CD14-positive monocyte (primary cell): ENCODE measurements at regions not wholly inside any gene's neighbourhood (a gene's known extent, or its start where the extent isn't known, plus 50 kb on each side); places are given as distances from the start of the nearest gene placed in this dataset.

Source experiments
- DNase-seq, 3 donors: peaks; one replicate each; pipeline ENCODE4 v3.0.0-alpha.2; 2011 to 2022
- H2AFZ ChIP-seq: 2 replicates; pipeline ENCODE4 v1.6.0; 2012; ENCODE audit warnings: mild to moderate bottlenecking, low read depth, low read length, inconsistent platforms; ENCODE audit not compliant: insufficient read depth, poor library complexity, severe bottlenecking
- H3K27ac ChIP-seq, 2 donors: 1 replicate in 1 of 2; 2 replicates in 1 of 2; pipeline ENCODE4 v1.5.1; 2012 to 2013; ENCODE audit warnings: low read length in 2 of 2, control low read depth in 1 of 2, inconsistent platforms in 1 of 2, low read depth in 1 of 2, mild to moderate bottlenecking in 1 of 2
- H3K27me3 ChIP-seq, 2 donors: one replicate each; pipeline versions ENCODE4 v1.6.0 to v1.6.1; 2011 to 2013; ENCODE audit warnings: low read length in 2 of 2; ENCODE audit not compliant: control insufficient read depth in 2 of 2, insufficient read depth in 2 of 2
- H3K36me3 ChIP-seq, 2 donors: replicated peaks in 1 of 2; 1 replicate in 1 of 2; 2 replicates in 1 of 2; pipeline versions ENCODE4 v1.5.1 to v1.6.1; 2012 to 2013; ENCODE audit warnings: low read length in 2 of 2, control low read depth in 1 of 2, inconsistent platforms in 1 of 2, mild to moderate bottlenecking in 1 of 2; ENCODE audit not compliant: insufficient read depth in 2 of 2, control insufficient read depth in 1 of 2
- H3K4me1 ChIP-seq, 2 donors: 1 replicate in 1 of 2; 2 replicates in 1 of 2; pipeline versions ENCODE4 v1.5.1 to v1.6.1; 2012 to 2013; ENCODE audit warnings: low read length in 2 of 2, control low read depth in 1 of 2, inconsistent platforms in 1 of 2, mild to moderate bottlenecking in 1 of 2, moderate library complexity in 1 of 2; ENCODE audit not compliant: insufficient read depth in 2 of 2, control insufficient read depth in 1 of 2
- H3K4me2 ChIP-seq: replicated peaks from 2 replicates; pipeline ENCODE3; 2012; ENCODE audit warnings: low read length, moderate library complexity, mild to moderate bottlenecking; ENCODE audit not compliant: poor library complexity, severe bottlenecking; ENCODE audit errors: extremely low read depth
- H3K4me3 ChIP-seq, 3 experiments: fragments of 200-600 bp in 1 of 3; sonication (generic) in 1 of 3; replicated peaks in 1 of 3; 1 replicate in 2 of 3; 2 replicates in 1 of 3; pipeline ENCODE4 v1.5.1; 2011 to 2013; ENCODE audit warnings: low read length in 3 of 3, mild to moderate bottlenecking in 3 of 3, control low read depth in 2 of 3, low read depth in 2 of 3, inconsistent platforms in 1 of 3, moderate library complexity in 1 of 3
- H3K79me2 ChIP-seq: 2 replicates; pipeline ENCODE4 v1.6.0; 2012; ENCODE audit warnings: mild to moderate bottlenecking, control low read depth, inconsistent platforms, low read length, moderate library complexity; ENCODE audit not compliant: insufficient read depth
- H3K9ac ChIP-seq: 2 replicates; pipeline ENCODE4 v1.6.0; 2017; ENCODE audit warnings: low read length, mild to moderate bottlenecking; ENCODE audit not compliant: insufficient read depth, poor library complexity, severe bottlenecking
- H3K9me3 ChIP-seq, 2 donors: replicated peaks in 1 of 2; 1 replicate in 1 of 2; 2 replicates in 1 of 2; pipeline versions ENCODE4 v1.5.1 to v1.6.1; 2012 to 2013; ENCODE audit warnings: low read length in 2 of 2, control low read depth in 1 of 2; ENCODE audit not compliant: control insufficient read depth in 1 of 2, insufficient read depth in 1 of 2
- H4K20me1 ChIP-seq: 2 replicates; pipeline ENCODE4 v1.6.0; 2012; ENCODE audit warnings: mild to moderate bottlenecking, low read length, control low read depth, moderate library complexity; ENCODE audit not compliant: insufficient read depth
- H3K27ac Mint-ChIP-seq, 7 donors: one replicate each; pipeline ENCODE4 v1.8.0; 2020; ENCODE audit warnings: mild to moderate bottlenecking in 7 of 7, mixed read lengths in 7 of 7, moderate library complexity in 6 of 7, inconsistent platforms in 2 of 7
- H3K27me3 Mint-ChIP-seq, 3 donors: one replicate each; pipeline ENCODE4 v1.8.0; 2021 to 2022; ENCODE audit warnings: low read depth in 3 of 3, mild to moderate bottlenecking in 3 of 3, mixed read lengths in 3 of 3, moderate library complexity in 3 of 3, inconsistent platforms in 1 of 3
- H3K36me3 Mint-ChIP-seq, 2 donors: one replicate each; pipeline ENCODE4 v1.8.0; 2020; ENCODE audit warnings: mixed read lengths in 2 of 2, inconsistent platforms in 1 of 2, mild to moderate bottlenecking in 1 of 2
- H3K4me1 Mint-ChIP-seq: one replicate; pipeline ENCODE4 v1.8.0; 2020; ENCODE audit warnings: mild to moderate bottlenecking, mixed read lengths
- H3K4me3 Mint-ChIP-seq, 2 donors: one replicate each; pipeline ENCODE4 v1.8.0; 2020; ENCODE audit warnings: mild to moderate bottlenecking in 2 of 2, mixed read lengths in 2 of 2, moderate library complexity in 1 of 2
- H3K9me3 Mint-ChIP-seq, 7 donors: one replicate each; pipeline ENCODE4 v1.8.0; 2020 to 2022; ENCODE audit warnings: mixed read lengths in 7 of 7, mild to moderate bottlenecking in 6 of 7, moderate library complexity in 6 of 7, inconsistent platforms in 2 of 7
- CTCF ChIP-seq: fragments of 200-600 bp; IDR thresholded peaks from one replicate; pipeline ENCODE4 v1.8.0; 2022; ENCODE audit warnings: antibody characterized with exemption, mild to moderate bottlenecking
- WGBS: methylation state at CpG from one replicate; pipeline ENCODE4 v1.1.5; 2013; ENCODE audit warnings: missing lambda C conversion rate; ENCODE audit not compliant: insufficient coverage; 5-methylcytosine and 5-hydroxymethylcytosine counted together
- intact Hi-C, 2 donors: fragments of 100-400 bp; cut with micrococcal nuclease; formaldehyde crosslinking; loops; one replicate each; pipeline versions ENCODE4 v1.15.0 to v1.15.1; 2023

GRCh38 chr11:11207428-11207827 lies 145.6 kb downstream of the CSNK2A3 start:
- Histone ChIP-seq H3K36me3 (no peaks in the 10 kb centered on the region), H3K9ac (no peak overlapping the region), H4K20me1 (no peaks in the 10 kb centered on the region), H2AFZ (no peak overlapping the region), H3K9me3 (peaks cover 4 to 11% of the 10 kb centered on the region in 2 donors), H3K4me2 (no peak overlapping the region), H3K27me3 (peaks cover 0 to 3% of the 10 kb centered on the region in 2 donors), H3K4me3 (no peak overlapping the region), H3K27ac (no peak overlapping the region), H3K79me2 (no peaks in the 10 kb centered on the region), H3K4me1 (no peaks in the 10 kb centered on the region)
- intact Hi-C loops = no loop called here
- Mint-ChIP-seq H3K4me3 (no peak overlapping the region), H3K4me1 (no peaks in the 10 kb centered on the region), H3K27ac (no peak overlapping the region), H3K9me3 (peaks cover 1 to 17% (median 8%) of the 10 kb centered on the region in 7 donors), H3K36me3 (no peaks in the 10 kb centered on the region), H3K27me3 (peaks cover 1 to 3% (median 1%) of the 10 kb centered on the region in 3 donors)
- WGBS = no CpG with 5 or more reads among the region's 3 CpGs
- no peak for DNase-seq
- TF ChIP-seq CTCF = no peak

GRCh38 chr11:11206484-11206883 lies 146.6 kb downstream of the CSNK2A3 start:
- peaks cover 6 to 11% of the 10 kb centered on the region in 2 donors for H3K9me3 ChIP-seq
- H4K20me1 ChIP-seq = no peaks in the 10 kb centered on the region
- H2AFZ ChIP-seq = no peak overlapping the region
- Mint-ChIP-seq H3K4me3 (no peak overlapping the region), H3K27ac (no peak overlapping the region), H3K4me1 (no peaks in the 10 kb centered on the region), H3K36me3 (no peaks in the 10 kb centered on the region), H3K27me3 (peaks cover 1 to 3% (median 1%) of the 10 kb centered on the region in 3 donors), H3K9me3 (peaks cover 1 to 20% (median 11%) of the 10 kb centered on the region in 7 donors)
- TF ChIP-seq CTCF = no peak
- no peaks in the 10 kb centered on the region for H3K36me3 ChIP-seq
- 93% methylated on average over 3 of the region's 7 CpGs for WGBS
- no peak overlapping the region for H3K27ac ChIP-seq
- no peak overlapping the region for H3K4me3 ChIP-seq
- H3K4me2 ChIP-seq = no peak overlapping the region
- peaks cover 0 to 3% of the 10 kb centered on the region in 2 donors for H3K27me3 ChIP-seq
- H3K79me2 ChIP-seq = no peaks in the 10 kb centered on the region
- intact Hi-C loops = no loop called here
- H3K9ac ChIP-seq = no peak overlapping the region
- no peak for DNase-seq
- H3K4me1 ChIP-seq = no peaks in the 10 kb centered on the region
